HepG2 (cell line): ENCODE measurements at regions not wholly inside any gene's neighbourhood (a gene's known extent, or its start where the extent isn't known, plus 50 kb on each side); places are given as distances from the start of the nearest gene placed in this dataset.

Experiments used
- ATAC-seq: fragments of 200-7000 bp; cut with Tn5 transposase; 3 replicates; pipeline ENCODE4 v1.9.1; 2020; ENCODE audit warnings: mild to moderate bottlenecking, moderate library complexity
- BruUV-seq: library from RNA; stranded (reverse); fragments of 400-500 nt; replicated peaks from 2 replicates; lab custom pipeline; 2021; lab: Mats Ljungman, UMichigan
- CTCF ChIA-PET: fragments of 300-600 bp; formaldehyde crosslinking; extraction: SDS; loops from one replicate; lab custom pipeline; 2021; ENCODE audit warnings: low total read pairs, inconsistent platforms, low intra/inter-chr PET ratio; lab: Yijun Ruan, JAX
- POLR2A ChIA-PET: fragments of 350-600 bp; sonication (Branson Sonifier 250); formaldehyde crosslinking; loops from one replicate; lab custom pipeline; 2020; ENCODE audit warnings: antibody characterized with exemption, inconsistent platforms; lab: Yijun Ruan, JAX
- DNase-seq: peaks from one replicate; pipeline ENCODE4 v3.0.0-alpha.2; 2015; ENCODE audit warnings: low spot score
- FAIRE-seq: peaks from 3 replicates; lab custom pipeline; 2011; peaks lifted over from hg19 to GRCh38; lab: Jason Lieb, UNC
- H2AFZ ChIP-seq: one replicate; pipeline ENCODE4 v1.6.1; 2011; ENCODE audit warnings: low read length, inconsistent platforms
- H3K27ac ChIP-seq: fragments of 300-600 bp; 3 replicates; pipeline ENCODE4 v1.8.0; 2011; ENCODE audit warnings: mixed run types, mild to moderate bottlenecking, mixed read lengths, low read length, inconsistent platforms; ENCODE audit not compliant: insufficient read depth; ENCODE audit errors: extremely low read length
- H3K27me3 ChIP-seq, 2 experiments: fragments of 200-600 bp in 1 of 2; 2 replicates in 1 of 2; 3 replicates in 1 of 2; pipeline versions ENCODE4 v1.6.0 to v1.8.0; 2011; ENCODE audit warnings: low read length in 2 of 2, mild to moderate bottlenecking in 2 of 2, moderate library complexity in 2 of 2, inconsistent platforms in 1 of 2; ENCODE audit not compliant: insufficient read depth in 2 of 2, control insufficient read depth in 1 of 2
- H3K36me3 ChIP-seq, 2 experiments: fragments of 200-600 bp in 1 of 2; replicated peaks in 1 of 2; 2 replicates in 1 of 2; 3 replicates in 1 of 2; pipeline versions ENCODE4 v1.5.1 to v1.8.0; 2011; ENCODE audit warnings: low read length in 2 of 2, inconsistent platforms in 1 of 2; ENCODE audit not compliant: insufficient read depth in 2 of 2, control insufficient read depth in 1 of 2
- H3K4me1 ChIP-seq: 2 replicates; pipeline ENCODE4 v1.5.1; 2012; ENCODE audit warnings: low read length, inconsistent platforms; ENCODE audit not compliant: insufficient read depth
- H3K4me2 ChIP-seq: 2 replicates; pipeline ENCODE4 v1.6.0; 2011; ENCODE audit warnings: low read depth, low read length, inconsistent platforms
- H3K4me3 ChIP-seq, 3 experiments: fragments of 200-600 bp in 1 of 3; sonication (generic), shearing (Covaris generic) in 1 of 3; replicated peaks in 1 of 3; 2 replicates each; pipeline ENCODE4 v1.5.1; 2011 to 2016; ENCODE audit warnings: low read length in 3 of 3, inconsistent platforms in 2 of 3, low read depth in 2 of 3, mild to moderate bottlenecking in 2 of 3, control low read depth in 1 of 3, mixed read lengths in 1 of 3; ENCODE audit not compliant: insufficient read depth in 1 of 3
- H3K79me2 ChIP-seq: one replicate; pipeline ENCODE4 v1.6.1; 2011; ENCODE audit warnings: low read length, inconsistent platforms; ENCODE audit not compliant: insufficient read depth
- H3K9ac ChIP-seq: 2 replicates; pipeline ENCODE4 v1.6.0; 2011; ENCODE audit warnings: mild to moderate bottlenecking, low read depth, low read length, inconsistent platforms; ENCODE audit not compliant: insufficient read depth
- H3K9me3 ChIP-seq: 2 replicates; pipeline ENCODE4 v1.5.1; 2012; ENCODE audit warnings: mild to moderate bottlenecking, low read length
- H4K20me1 ChIP-seq: 2 replicates; pipeline ENCODE4 v1.6.0; 2011; ENCODE audit warnings: inconsistent platforms, mild to moderate bottlenecking, low read length, moderate library complexity; ENCODE audit not compliant: insufficient read depth
- ATM ChIP-seq: fragments of 450-650 bp; IDR thresholded peaks from 2 replicates; pipeline ENCODE4 v1.7.1; 2017; ENCODE audit warnings: mild to moderate bottlenecking, borderline replicate concordance
- CREB1 ChIP-seq, 2 experiments: fragments of 450-650 bp in 1 of 2; IDR thresholded peaks; 2 replicates each; pipeline ENCODE4 v1.6.1; 2016 to 2017; ENCODE audit warnings: control low read depth in 1 of 2, mild to moderate bottlenecking in 1 of 2, missing compliant biosample characterization in 1 of 2, missing genetic modification characterization in 1 of 2
- ETV6 ChIP-seq: sonication (generic); formaldehyde crosslinking; conservative IDR thresholded peaks from 2 replicates; pipeline ENCODE4 v1.4.0; 2020; ENCODE audit warnings: missing genetic modification reagents
- HES4 ChIP-seq: sonication (generic); formaldehyde crosslinking; IDR thresholded peaks from 2 replicates; pipeline ENCODE4 v1.9.0; 2021; ENCODE audit warnings: mild to moderate bottlenecking, missing genetic modification reagents, borderline replicate concordance
- JUND ChIP-seq: sonication (generic); formaldehyde crosslinking; IDR thresholded peaks from 2 replicates; pipeline ENCODE4 v1.8.0; 2022; ENCODE audit warnings: mild to moderate bottlenecking, missing genetic modification reagents
- NFKBIZ ChIP-seq: IDR thresholded peaks from 2 replicates; pipeline ENCODE4 v1.6.1; 2018; ENCODE audit warnings: missing genetic modification reagents, missing compliant biosample characterization
- SIN3A ChIP-seq: IDR thresholded peaks from 2 replicates; pipeline ENCODE4 v1.6.1; 2011; ENCODE audit warnings: low read depth, mild to moderate bottlenecking, control low read depth, low read length, borderline replicate concordance
- YY1 ChIP-seq: IDR thresholded peaks from 2 replicates; pipeline ENCODE4 v1.6.1; 2011; ENCODE audit warnings: low read length, low read depth, moderate library complexity, mild to moderate bottlenecking; ENCODE audit not compliant: insufficient read depth, insufficient replicate concordance
- ZNF354B ChIP-seq: sonication (generic); formaldehyde crosslinking; IDR thresholded peaks from 2 replicates; pipeline ENCODE4 v1.8.0; 2022; ENCODE audit warnings: mild to moderate bottlenecking, missing genetic modification reagents
- ZZZ3 ChIP-seq: sonication (generic); formaldehyde crosslinking; IDR thresholded peaks from 2 replicates; pipeline ENCODE4 v1.4.0; 2020; ENCODE audit warnings: missing genetic modification reagents, mild to moderate bottlenecking, borderline replicate concordance
- in situ Hi-C: cut with HindIII; loops from 2 replicates; pipeline ENCODE4 v1.10.0; 2017; ENCODE audit warnings: low pct_unique_long_range_greater_than_20kb; ENCODE audit not compliant: extremely low pct_ligation_motif_present
- intact Hi-C: fragments of 100-400 bp; cut with micrococcal nuclease; formaldehyde crosslinking; loops from one replicate; pipeline ENCODE4 v1.10.0; 2022; ENCODE audit not compliant: unreplicated experiment
- TF ChIP-seq, protein P1 (sequence below): sonication (generic); formaldehyde crosslinking; IDR thresholded peaks from 2 replicates; pipeline ENCODE4 v1.4.0; 2020; ENCODE audit warnings: missing genetic modification reagents
- TF ChIP-seq, protein P2 (sequence below): sonication (generic); formaldehyde crosslinking; IDR thresholded peaks from 2 replicates; pipeline ENCODE4 v1.4.0; 2020; ENCODE audit warnings: mild to moderate bottlenecking, missing genetic modification reagents
- TF ChIP-seq, protein P3 (sequence below): sonication (generic); IDR thresholded peaks from 2 replicates; pipeline ENCODE4 v1.6.1; 2016; ENCODE audit warnings: low read depth, borderline replicate concordance

DNA sequence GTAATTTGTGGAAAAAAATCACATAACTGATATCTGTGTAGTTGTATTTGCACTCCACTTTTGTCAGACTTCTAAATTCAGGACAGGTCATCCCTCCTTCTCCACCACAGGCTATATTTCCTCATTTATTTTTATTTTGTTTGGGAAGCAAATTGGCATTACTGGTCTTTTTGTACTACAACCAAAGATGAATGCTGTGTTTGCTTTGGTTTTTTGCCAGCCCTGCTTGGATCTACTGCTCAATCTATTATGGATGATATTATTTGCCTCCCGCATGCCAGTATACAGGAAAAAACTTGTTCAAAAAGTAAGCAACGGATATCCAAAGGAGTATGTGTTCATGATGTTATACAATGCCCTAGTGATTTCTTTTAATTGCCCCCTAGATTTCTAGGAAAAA lies 948.8 kb downstream of the TRHDE start (continued):
- TF ChIP-seq, protein P1, sequence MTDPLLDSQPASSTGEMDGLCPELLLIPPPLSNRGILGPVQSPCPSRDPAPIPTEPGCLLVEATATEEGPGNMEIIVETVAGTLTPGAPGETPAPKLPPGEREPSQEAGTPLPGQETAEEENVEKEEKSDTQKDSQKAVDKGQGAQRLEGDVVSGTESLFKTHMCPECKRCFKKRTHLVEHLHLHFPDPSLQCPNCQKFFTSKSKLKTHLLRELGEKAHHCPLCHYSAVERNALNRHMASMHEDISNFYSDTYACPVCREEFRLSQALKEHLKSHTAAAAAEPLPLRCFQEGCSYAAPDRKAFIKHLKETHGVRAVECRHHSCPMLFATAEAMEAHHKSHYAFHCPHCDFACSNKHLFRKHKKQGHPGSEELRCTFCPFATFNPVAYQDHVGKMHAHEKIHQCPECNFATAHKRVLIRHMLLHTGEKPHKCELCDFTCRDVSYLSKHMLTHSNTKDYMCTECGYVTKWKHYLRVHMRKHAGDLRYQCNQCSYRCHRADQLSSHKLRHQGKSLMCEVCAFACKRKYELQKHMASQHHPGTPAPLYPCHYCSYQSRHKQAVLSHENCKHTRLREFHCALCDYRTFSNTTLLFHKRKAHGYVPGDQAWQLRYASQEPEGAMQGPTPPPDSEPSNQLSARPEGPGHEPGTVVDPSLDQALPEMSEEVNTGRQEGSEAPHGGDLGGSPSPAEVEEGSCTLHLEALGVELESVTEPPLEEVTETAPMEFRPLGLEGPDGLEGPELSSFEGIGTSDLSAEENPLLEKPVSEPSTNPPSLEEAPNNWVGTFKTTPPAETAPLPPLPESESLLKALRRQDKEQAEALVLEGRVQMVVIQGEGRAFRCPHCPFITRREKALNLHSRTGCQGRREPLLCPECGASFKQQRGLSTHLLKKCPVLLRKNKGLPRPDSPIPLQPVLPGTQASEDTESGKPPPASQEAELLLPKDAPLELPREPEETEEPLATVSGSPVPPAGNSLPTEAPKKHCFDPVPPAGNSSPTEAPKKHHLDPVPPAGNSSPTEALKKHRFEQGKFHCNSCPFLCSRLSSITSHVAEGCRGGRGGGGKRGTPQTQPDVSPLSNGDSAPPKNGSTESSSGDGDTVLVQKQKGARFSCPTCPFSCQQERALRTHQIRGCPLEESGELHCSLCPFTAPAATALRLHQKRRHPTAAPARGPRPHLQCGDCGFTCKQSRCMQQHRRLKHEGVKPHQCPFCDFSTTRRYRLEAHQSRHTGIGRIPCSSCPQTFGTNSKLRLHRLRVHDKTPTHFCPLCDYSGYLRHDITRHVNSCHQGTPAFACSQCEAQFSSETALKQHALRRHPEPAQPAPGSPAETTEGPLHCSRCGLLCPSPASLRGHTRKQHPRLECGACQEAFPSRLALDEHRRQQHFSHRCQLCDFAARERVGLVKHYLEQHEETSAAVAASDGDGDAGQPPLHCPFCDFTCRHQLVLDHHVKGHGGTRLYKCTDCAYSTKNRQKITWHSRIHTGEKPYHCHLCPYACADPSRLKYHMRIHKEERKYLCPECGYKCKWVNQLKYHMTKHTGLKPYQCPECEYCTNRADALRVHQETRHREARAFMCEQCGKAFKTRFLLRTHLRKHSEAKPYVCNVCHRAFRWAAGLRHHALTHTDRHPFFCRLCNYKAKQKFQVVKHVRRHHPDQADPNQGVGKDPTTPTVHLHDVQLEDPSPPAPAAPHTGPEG (CRISPR knock-in tag), result no peak
- TF ChIP-seq YY1, result no peak

DNA sequence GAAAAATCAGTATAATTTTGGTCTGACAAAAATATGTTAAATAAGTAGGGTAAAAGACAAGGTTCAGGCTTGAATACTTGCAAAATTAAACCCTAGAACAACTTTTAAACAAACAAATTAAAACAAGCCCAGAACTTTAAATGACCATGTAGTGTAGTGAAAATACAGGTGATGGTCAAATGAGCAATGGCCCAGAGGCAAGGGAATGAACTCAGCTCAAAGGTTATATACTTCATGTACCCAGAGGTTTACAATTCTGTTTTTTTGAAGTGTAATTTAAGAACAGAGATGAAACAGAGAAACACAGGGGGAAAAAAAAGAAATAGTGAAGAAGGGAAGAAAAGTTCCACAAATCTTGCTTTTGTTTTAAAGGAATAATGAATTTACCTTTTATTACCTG lies 949.2 kb downstream of the TRHDE start:
- intact Hi-C loops, result no loop called here
- in situ Hi-C loops, result no loop called here
- H3K9me3 ChIP-seq, result peaks cover 59% of the 10 kb centered on the region
- BruUV-seq, result no TSS peak
- no peak overlapping the region for H3K4me2 ChIP-seq
- H3K79me2 ChIP-seq, result no peaks in the 10 kb centered on the region
- H4K20me1 ChIP-seq, result no peaks in the 10 kb centered on the region
- FAIRE-seq (no peak), DNase-seq (no peak), ATAC-seq (no peak)
- H3K4me3 ChIP-seq, result no peak overlapping the region
- POLR2A ChIA-PET, result no interaction called here
- H3K27me3 ChIP-seq, result no peaks in the 10 kb centered on the region
- H2AFZ ChIP-seq, result no peak overlapping the region
- H3K9ac ChIP-seq, result no peak overlapping the region
- TF ChIP-seq, protein P2, sequence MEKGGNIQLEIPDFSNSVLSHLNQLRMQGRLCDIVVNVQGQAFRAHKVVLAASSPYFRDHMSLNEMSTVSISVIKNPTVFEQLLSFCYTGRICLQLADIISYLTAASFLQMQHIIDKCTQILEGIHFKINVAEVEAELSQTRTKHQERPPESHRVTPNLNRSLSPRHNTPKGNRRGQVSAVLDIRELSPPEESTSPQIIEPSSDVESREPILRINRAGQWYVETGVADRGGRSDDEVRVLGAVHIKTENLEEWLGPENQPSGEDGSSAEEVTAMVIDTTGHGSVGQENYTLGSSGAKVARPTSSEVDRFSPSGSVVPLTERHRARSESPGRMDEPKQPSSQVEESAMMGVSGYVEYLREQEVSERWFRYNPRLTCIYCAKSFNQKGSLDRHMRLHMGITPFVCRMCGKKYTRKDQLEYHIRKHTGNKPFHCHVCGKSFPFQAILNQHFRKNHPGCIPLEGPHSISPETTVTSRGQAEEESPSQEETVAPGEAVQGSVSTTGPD (CRISPR knock-in tag), result no peak
- TF ChIP-seq ETV6 (CRISPR knock-in tag) (no peak), ZZZ3 (CRISPR knock-in tag) (no peak), HES4 (CRISPR knock-in tag) (no peak), SIN3A (no peak), ZNF354B (no peak), CREB1 (IDR thresholded peaks at IDR 0.05) (no peak), CREB1 (CRISPR knock-in tag; IDR thresholded peaks at IDR 0.05) (no peak), JUND (no peak), ATM (no peak), NFKBIZ (no peak)
- TF ChIP-seq, protein P3, sequence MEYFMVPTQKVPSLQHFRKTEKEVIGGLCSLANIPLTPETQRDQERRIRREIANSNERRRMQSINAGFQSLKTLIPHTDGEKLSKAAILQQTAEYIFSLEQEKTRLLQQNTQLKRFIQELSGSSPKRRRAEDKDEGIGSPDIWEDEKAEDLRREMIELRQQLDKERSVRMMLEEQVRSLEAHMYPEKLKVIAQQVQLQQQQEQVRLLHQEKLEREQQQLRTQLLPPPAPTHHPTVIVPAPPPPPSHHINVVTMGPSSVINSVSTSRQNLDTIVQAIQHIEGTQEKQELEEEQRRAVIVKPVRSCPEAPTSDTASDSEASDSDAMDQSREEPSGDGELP, result no peak
- H3K36me3 ChIP-seq, result no peaks in the 10 kb centered on the region
- CTCF ChIA-PET, result no interaction called here
- H3K27ac ChIP-seq, result no peak overlapping the region
- no peaks in the 10 kb centered on the region for H3K4me1 ChIP-seq
